MCF 10A (cell line): ENCODE measurements at regions not wholly inside any gene's neighbourhood (a gene's known extent, or its start where the extent isn't known, plus 50 kb on each side); places are given as distances from the start of the nearest gene placed in this dataset.

Experiments used
- BruUV-seq: library from RNA; stranded (reverse); fragments of 400-500 nt; replicated peaks from 2 replicates; lab custom pipeline; 2021; lab: Mats Ljungman, UMichigan
- CTCF ChIA-PET: fragments of 300-600 bp; sonication (Branson Sonifier 250); formaldehyde crosslinking; extraction: SDS; loops from one replicate; lab custom pipeline; 2021; ENCODE audit warnings: antibody characterized with exemption, inconsistent platforms; lab: Yijun Ruan, JAX
- POLR2A ChIA-PET: fragments of 300-600, 350-650 bp; sonication (Branson Sonifier 250); formaldehyde crosslinking; extraction: SDS; loops from one replicate; lab custom pipeline; 2020; ENCODE audit warnings: antibody characterized with exemption, inconsistent platforms; lab: Yijun Ruan, JAX
- DNase-seq: peaks from one replicate; pipeline ENCODE4 v3.0.0-alpha.2; 2018; ENCODE audit not compliant: unreplicated experiment
- H3K27ac Mint-ChIP-seq: one replicate; pipeline ENCODE4 v1.8.0; 2022; ENCODE audit warnings: mild to moderate bottlenecking, low read depth, mixed read lengths; ENCODE audit not compliant: unreplicated experiment
- H3K27me3 Mint-ChIP-seq: one replicate; pipeline ENCODE4 v1.8.0; 2022; ENCODE audit warnings: mixed read lengths; ENCODE audit not compliant: insufficient read depth, unreplicated experiment
- H3K36me3 Mint-ChIP-seq: one replicate; pipeline ENCODE4 v1.8.0; 2022; ENCODE audit warnings: mild to moderate bottlenecking, moderate library complexity, mixed read lengths; ENCODE audit not compliant: insufficient read depth, unreplicated experiment
- H3K4me1 Mint-ChIP-seq: one replicate; pipeline ENCODE4 v1.8.0; 2022; ENCODE audit warnings: mixed read lengths; ENCODE audit not compliant: insufficient read depth, unreplicated experiment
- H3K4me3 Mint-ChIP-seq: one replicate; pipeline ENCODE4 v1.8.0; 2022; ENCODE audit warnings: mild to moderate bottlenecking, moderate library complexity, mixed read lengths; ENCODE audit not compliant: unreplicated experiment
- H3K9me3 Mint-ChIP-seq: one replicate; pipeline ENCODE4 v1.8.0; 2022; ENCODE audit warnings: mixed read lengths; ENCODE audit not compliant: unreplicated experiment
- CTCF ChIP-seq: fragments of 200-600 bp; IDR thresholded peaks from one replicate; pipeline ENCODE4 v1.8.0; 2022; ENCODE audit warnings: antibody characterized with exemption, mild to moderate bottlenecking; ENCODE audit not compliant: unreplicated experiment
- intact Hi-C: fragments of 100-400 bp; cut with micrococcal nuclease; formaldehyde crosslinking; loops from 2 replicates; pipeline ENCODE4 v1.14.1; 2022

- Mint-ChIP-seq H3K27me3 (peaks cover 23% of the 10 kb centered on the region), H3K4me3 (no peak overlapping the region), H3K36me3 (no peaks in the 10 kb centered on the region), H3K4me1 (no peaks in the 10 kb centered on the region), H3K9me3 (no peaks in the 10 kb centered on the region), H3K27ac (no peak overlapping the region)
- BruUV-seq: no TSS peak
- no peak for TF ChIP-seq CTCF
- ChIA-PET CTCF (interaction anchor here (0.6 kb wide), 1 partner anchor 354 kb away, joined by 3 read pairs; no protein-coding TSS in a partner anchor), POLR2A (no interaction called here)
- intact Hi-C loops: no loop called here
- no peak for DNase-seq
Measured at GRCh38 chr16:86986136-86986535, 331.1 kb downstream of the C16orf95 start.

GRCh38 chr16:86986809-86987487, 330.2 kb downstream of the C16orf95 start:
- no peak overlapping the region for H3K27ac Mint-ChIP-seq
- intact Hi-C loops: no loop called here
- no peaks in the 10 kb centered on the region for H3K4me1 Mint-ChIP-seq
- no peak for DNase-seq
- BruUV-seq: no TSS peak
- no peak overlapping the region for H3K4me3 Mint-ChIP-seq
- no peaks in the 10 kb centered on the region for H3K36me3 Mint-ChIP-seq
- H3K27me3 Mint-ChIP-seq: peaks cover 19% of the 10 kb centered on the region
- CTCF ChIA-PET: no interaction called here
- TF ChIP-seq CTCF: no peak
- POLR2A ChIA-PET: no interaction called here
- H3K9me3 Mint-ChIP-seq: no peaks in the 10 kb centered on the region

- H3K36me3 Mint-ChIP-seq: no peaks in the 10 kb centered on the region
Measured at GRCh38 chr16:86987746-86988670, 329.2 kb downstream of the C16orf95 start.

More at GRCh38 chr16:86987746-86988670, 329.2 kb downstream of the C16orf95 start:
- POLR2A ChIA-PET: interaction anchor here (0.5 kb wide), 1 partner anchor 462 kb away, joined by 3 read pairs; no protein-coding TSS in a partner anchor
- CTCF ChIA-PET: no interaction called here
- H3K4me1 Mint-ChIP-seq: no peaks in the 10 kb centered on the region
- H3K27ac Mint-ChIP-seq: no peak overlapping the region
- H3K27me3 Mint-ChIP-seq: peaks cover 14% of the 10 kb centered on the region
- H3K9me3 Mint-ChIP-seq: no peaks in the 10 kb centered on the region
- no TSS peak for BruUV-seq
- intact Hi-C loops: no loop called here
- TF ChIP-seq CTCF: no peak
- DNase-seq: no peak
- H3K4me3 Mint-ChIP-seq: no peak overlapping the region
